HEK293 (cell line): ENCODE measurements at regions not wholly inside any gene's neighbourhood (a gene's known extent, or its start where the extent isn't known, plus 50 kb on each side); places are given as distances from the start of the nearest gene placed in this dataset.

ENCODE experiments used
- KLF9 ChIP-seq: fragments of 450-650 bp; formaldehyde crosslinking; IDR thresholded peaks from 2 replicates; pipeline ENCODE4 v1.5.1; 2016; ENCODE audit warnings: missing biosample characterization, missing genetic modification characterization, low read depth
- ZNF16 ChIP-seq: fragments of 450-650 bp; formaldehyde crosslinking; IDR thresholded peaks from 2 replicates; pipeline ENCODE4 v1.5.1; 2016; ENCODE audit warnings: low read depth, missing biosample characterization, missing genetic modification characterization

GRCh38 chr1:5576673-5577065 is 415.6 kb downstream of the NPHP4 start:
- TF ChIP-seq ZNF16 (no peak), KLF9 (tag by site-specific recombination) (no peak)
